Nephron (organoid): ENCODE measurements at regions not wholly inside any gene's neighbourhood (a gene's known extent, or its start where the extent isn't known, plus 50 kb on each side); places are given as distances from the start of the nearest gene placed in this dataset.

Experiments used
- H3K27ac Mint-ChIP-seq, 3 experiments: 2 replicates each; pipeline ENCODE4 v1.8.0; 2020; ENCODE audit warnings: mixed read lengths in 3 of 3, mild to moderate bottlenecking in 2 of 3, moderate library complexity in 1 of 3
- H3K27me3 Mint-ChIP-seq: 2 replicates; pipeline ENCODE4 v1.8.0; 2021; ENCODE audit warnings: low read depth, mild to moderate bottlenecking, moderate library complexity, mixed read lengths
- H3K36me3 Mint-ChIP-seq: 2 replicates; pipeline ENCODE4 v1.8.0; 2020; ENCODE audit warnings: low read depth, mixed read lengths
- H3K4me1 Mint-ChIP-seq: 2 replicates; pipeline ENCODE4 v1.8.0; 2020; ENCODE audit warnings: mixed read lengths
- H3K4me3 Mint-ChIP-seq, 3 experiments: 2 replicates each; pipeline ENCODE4 v1.8.0; 2020; ENCODE audit warnings: mild to moderate bottlenecking in 3 of 3, mixed read lengths in 3 of 3, moderate library complexity in 2 of 3
- H3K9me3 Mint-ChIP-seq: 2 replicates; pipeline ENCODE4 v1.8.0; 2020; ENCODE audit warnings: mixed read lengths
- CTCF ChIP-seq, 3 experiments: fragments of 200-600 bp; sonication (generic); IDR thresholded peaks; one replicate each; pipeline ENCODE4 v1.5.0; 2021; ENCODE audit warnings: antibody characterized with exemption in 3 of 3; ENCODE audit not compliant: unreplicated experiment in 3 of 3

GRCh38 chr5:147162740-147163139 lies 72.1 kb upstream of the STK32A start:
- no peak for TF ChIP-seq CTCF (IDR thresholded peaks at IDR 0.05; ENCODE audit: unreplicated experiment in 3 of 3)
- peak overlapping the region in 1 of 3 experiments; percentile 35 for H3K27ac Mint-ChIP-seq
- H3K4me1 Mint-ChIP-seq = no peaks in the 10 kb centered on the region
- H3K4me3 Mint-ChIP-seq = no peak overlapping the region
- no peaks in the 10 kb centered on the region for H3K9me3 Mint-ChIP-seq
- no peaks in the 10 kb centered on the region for H3K36me3 Mint-ChIP-seq
- no peaks in the 10 kb centered on the region for H3K27me3 Mint-ChIP-seq

- TF ChIP-seq CTCF (IDR thresholded peaks at IDR 0.05; ENCODE audit: unreplicated experiment in 3 of 3) = no peak
- peaks cover 24% of the 10 kb centered on the region for H3K4me1 Mint-ChIP-seq
- H3K27ac Mint-ChIP-seq = peak overlapping the region in 1 of 3 experiments; percentile 65
- H3K27me3 Mint-ChIP-seq = no peaks in the 10 kb centered on the region
- H3K36me3 Mint-ChIP-seq = no peaks in the 10 kb centered on the region
- H3K4me3 Mint-ChIP-seq = no peak overlapping the region
- no peaks in the 10 kb centered on the region for H3K9me3 Mint-ChIP-seq
Observed at GRCh38 chr5:147167529-147167928, 67.3 kb upstream of the STK32A start.

GRCh38 chr5:147168578-147169327 lies 66.1 kb upstream of the STK32A start:
- Mint-ChIP-seq H3K36me3 (no peaks in the 10 kb centered on the region), H3K27me3 (peaks cover 4% of the 10 kb centered on the region), H3K9me3 (no peaks in the 10 kb centered on the region), H3K27ac (peak overlapping the region; percentile 47 to 83 (median 58)), H3K4me1 (peaks cover 24% of the 10 kb centered on the region), H3K4me3 (no peak overlapping the region)
- TF ChIP-seq CTCF (IDR thresholded peaks at IDR 0.05; ENCODE audit: unreplicated experiment in 3 of 3) = no peak

- peaks cover 4% of the 10 kb centered on the region for H3K27me3 Mint-ChIP-seq
- peaks cover 24% of the 10 kb centered on the region for H3K4me1 Mint-ChIP-seq
- no peaks in the 10 kb centered on the region for H3K9me3 Mint-ChIP-seq
- no peaks in the 10 kb centered on the region for H3K36me3 Mint-ChIP-seq
- H3K27ac Mint-ChIP-seq = peak overlapping the region; percentile 47 to 83 (median 58)
- H3K4me3 Mint-ChIP-seq = no peak overlapping the region
- TF ChIP-seq CTCF (IDR thresholded peaks at IDR 0.05; ENCODE audit: unreplicated experiment in 3 of 3) = no peak
Observed at GRCh38 chr5:147169399-147169798, 65.4 kb upstream of the STK32A start.

DNA sequence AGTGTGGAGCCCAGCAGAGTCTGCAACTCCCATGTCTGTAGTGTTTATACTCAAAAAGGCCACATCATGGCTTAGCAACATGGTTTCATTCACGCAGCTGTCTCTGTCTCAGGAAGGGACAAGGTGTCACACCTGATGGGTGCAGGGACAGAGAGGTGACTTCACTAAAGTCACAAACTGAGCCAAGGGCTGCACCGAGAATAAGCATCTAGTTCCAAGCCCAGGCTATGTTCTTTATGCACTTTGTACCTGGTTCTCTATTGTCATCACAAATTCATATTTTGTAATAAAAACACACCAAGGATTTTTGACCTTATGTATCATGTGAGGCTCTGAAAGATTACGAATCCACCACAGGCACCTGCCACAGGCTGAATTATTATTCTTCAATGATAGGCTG lies 64.9 kb upstream of the STK32A start:
- H3K36me3 Mint-ChIP-seq = no peaks in the 10 kb centered on the region
- no peak overlapping the region for H3K4me3 Mint-ChIP-seq
- peaks cover 24% of the 10 kb centered on the region for H3K4me1 Mint-ChIP-seq
- H3K9me3 Mint-ChIP-seq = no peaks in the 10 kb centered on the region
- H3K27me3 Mint-ChIP-seq = peaks cover 4% of the 10 kb centered on the region
- no peak for TF ChIP-seq CTCF (IDR thresholded peaks at IDR 0.05; ENCODE audit: unreplicated experiment in 3 of 3)
- H3K27ac Mint-ChIP-seq = peak overlapping the region in 1 of 3 experiments; percentile 58

DNA sequence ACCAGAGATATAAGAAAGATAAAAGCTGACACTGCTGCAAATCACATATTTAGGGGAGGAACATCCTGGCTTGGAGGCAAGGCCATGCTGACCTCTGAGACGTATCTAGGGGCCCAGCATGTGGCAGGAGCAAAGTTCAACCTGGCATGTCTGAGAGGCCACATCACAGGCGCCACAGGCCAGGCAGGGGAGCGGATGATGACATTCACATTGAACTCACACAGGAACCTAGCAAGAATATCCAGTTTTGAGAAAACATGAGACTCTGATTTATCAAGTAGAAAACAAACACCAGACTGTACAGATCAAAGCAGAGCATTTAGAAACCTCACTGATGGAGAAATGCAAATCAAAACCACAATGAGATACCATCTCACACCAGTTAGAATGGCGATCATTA lies 64.2 kb upstream of the STK32A start:
- Mint-ChIP-seq H3K4me3 (no peak overlapping the region), H3K27ac (peak overlapping the region; percentile 13 to 65 (median 18)), H3K36me3 (no peaks in the 10 kb centered on the region), H3K4me1 (peaks cover 24% of the 10 kb centered on the region), H3K9me3 (no peaks in the 10 kb centered on the region), H3K27me3 (peaks cover 4% of the 10 kb centered on the region)
- TF ChIP-seq CTCF (IDR thresholded peaks at IDR 0.05; ENCODE audit: unreplicated experiment in 3 of 3) = no peak
